ENCODE measurements at regions not wholly inside any gene's neighbourhood (a gene's known extent, or its start where the extent isn't known, plus 50 kb on each side); places are given as distances from the start of the nearest gene placed in this dataset.
"Not testable (repeated sequence)": the region's sequence is repeated elsewhere in the genome, so short reads cannot be mapped to it uniquely, and the experiment has no call there.

- peaks cover 3% of the 10 kb centered on the region for H3K27me3 ChIP-seq (ENCODE audit: insufficient read depth, low read length)
- H3K36me3 ChIP-seq (ENCODE audit: insufficient read depth, low read length) = no peaks in the 10 kb centered on the region
- no peak overlapping the region for H2AFZ ChIP-seq (ENCODE audit: low read depth, low read length)
- no peaks in the 10 kb centered on the region for H3K9me3 ChIP-seq (ENCODE audit: low read length)
- H3K4me1 ChIP-seq (ENCODE audit: insufficient read depth, low read length) = no peaks in the 10 kb centered on the region
- H3K4me3 ChIP-seq (ENCODE audit: low read length) = no peak overlapping the region
Observed at GRCh38 chr22:17284466-17284865, 65.2 kb upstream of the ADA2 start.

GRCh38 chr22:17283865-17284264, 64.6 kb upstream of the ADA2 start:
- not testable (repeated sequence) for H3K27me3 ChIP-seq (ENCODE audit: insufficient read depth, low read length); H3K9me3 ChIP-seq (ENCODE audit: low read length); H3K36me3 ChIP-seq (ENCODE audit: insufficient read depth, low read length); H2AFZ ChIP-seq (ENCODE audit: low read depth, low read length); H3K4me1 ChIP-seq (ENCODE audit: insufficient read depth, low read length); H3K4me3 ChIP-seq (ENCODE audit: low read length)

GRCh38 chr22:17283423-17283822, 64.2 kb upstream of the ADA2 start:
- no peaks in the 10 kb centered on the region for H3K9me3 ChIP-seq (ENCODE audit: low read length)
- no peaks in the 10 kb centered on the region for H3K4me1 ChIP-seq (ENCODE audit: insufficient read depth, low read length)
- H2AFZ ChIP-seq (ENCODE audit: low read depth, low read length) = no peak overlapping the region
- H3K36me3 ChIP-seq (ENCODE audit: insufficient read depth, low read length) = no peaks in the 10 kb centered on the region
- no peak overlapping the region for H3K4me3 ChIP-seq (ENCODE audit: low read length)
- peaks cover 3% of the 10 kb centered on the region for H3K27me3 ChIP-seq (ENCODE audit: insufficient read depth, low read length)

GRCh38 chr22:17281440-17281841, 62.2 kb upstream of the ADA2 start:
- H3K27me3 ChIP-seq (ENCODE audit: insufficient read depth, low read length) = peaks cover 3% of the 10 kb centered on the region
- H2AFZ ChIP-seq (ENCODE audit: low read depth, low read length) = no peak overlapping the region
- H3K9me3 ChIP-seq (ENCODE audit: low read length) = no peaks in the 10 kb centered on the region
- no peak overlapping the region for H3K4me3 ChIP-seq (ENCODE audit: low read length)
- H3K36me3 ChIP-seq (ENCODE audit: insufficient read depth, low read length) = no peaks in the 10 kb centered on the region
- no peaks in the 10 kb centered on the region for H3K4me1 ChIP-seq (ENCODE audit: insufficient read depth, low read length)

- no peak overlapping the region for H2AFZ ChIP-seq (ENCODE audit: low read depth, low read length)
- H3K27me3 ChIP-seq (ENCODE audit: insufficient read depth, low read length) = peaks cover 3% of the 10 kb centered on the region
- H3K36me3 ChIP-seq (ENCODE audit: insufficient read depth, low read length) = no peaks in the 10 kb centered on the region
- H3K9me3 ChIP-seq (ENCODE audit: low read length) = no peaks in the 10 kb centered on the region
- no peaks in the 10 kb centered on the region for H3K4me1 ChIP-seq (ENCODE audit: insufficient read depth, low read length)
- H3K4me3 ChIP-seq (ENCODE audit: low read length) = no peak overlapping the region
Observed at GRCh38 chr22:17281026-17281425, 61.8 kb upstream of the ADA2 start.

- H2AFZ ChIP-seq (ENCODE audit: low read depth, low read length) = peak overlapping the region; percentile 52
- H3K27me3 ChIP-seq (ENCODE audit: insufficient read depth, low read length) = no peaks in the 10 kb centered on the region
- no peaks in the 10 kb centered on the region for H3K9me3 ChIP-seq (ENCODE audit: low read length)
- H3K4me1 ChIP-seq (ENCODE audit: insufficient read depth, low read length) = no peaks in the 10 kb centered on the region
- H3K4me3 ChIP-seq (ENCODE audit: low read length) = no peak overlapping the region
- H3K36me3 ChIP-seq (ENCODE audit: insufficient read depth, low read length) = no peaks in the 10 kb centered on the region
Observed at GRCh38 chr22:17272511-17272991, 53.3 kb upstream of the ADA2 start.

- H3K4me1 ChIP-seq (ENCODE audit: insufficient read depth, low read length) = peaks cover 2% of the 10 kb centered on the region
- no peaks in the 10 kb centered on the region for H3K36me3 ChIP-seq (ENCODE audit: insufficient read depth, low read length)
- no peaks in the 10 kb centered on the region for H3K27me3 ChIP-seq (ENCODE audit: insufficient read depth, low read length)
- H2AFZ ChIP-seq (ENCODE audit: low read depth, low read length) = peak overlapping the region; percentile 52
- H3K4me3 ChIP-seq (ENCODE audit: low read length) = no peak overlapping the region
- no peaks in the 10 kb centered on the region for H3K9me3 ChIP-seq (ENCODE audit: low read length)
Observed at GRCh38 chr22:17271711-17272451, 52.6 kb upstream of the ADA2 start.

GRCh38 chr22:17269607-17270261, 50.5 kb upstream of the ADA2 start:
- no peaks in the 10 kb centered on the region for H3K9me3 ChIP-seq (ENCODE audit: low read length)
- peaks cover 23% of the 10 kb centered on the region for H3K4me1 ChIP-seq (ENCODE audit: insufficient read depth, low read length)
- H2AFZ ChIP-seq (ENCODE audit: low read depth, low read length) = no peak overlapping the region
- no peaks in the 10 kb centered on the region for H3K27me3 ChIP-seq (ENCODE audit: insufficient read depth, low read length)
- no peaks in the 10 kb centered on the region for H3K36me3 ChIP-seq (ENCODE audit: insufficient read depth, low read length)
- H3K4me3 ChIP-seq (ENCODE audit: low read length) = no peak overlapping the region

GRCh38 chr22:17269224-17269606, 50.0 kb upstream of the ADA2 start:
- Histone ChIP-seq H3K27me3 (ENCODE audit: insufficient read depth, low read length) (no peaks in the 10 kb centered on the region), H3K4me1 (ENCODE audit: insufficient read depth, low read length) (peaks cover 29% of the 10 kb centered on the region), H3K9me3 (ENCODE audit: low read length) (no peaks in the 10 kb centered on the region)

More at GRCh38 chr22:17269224-17269606, 50.0 kb upstream of the ADA2 start:
- Histone ChIP-seq H3K36me3 (ENCODE audit: insufficient read depth, low read length) (no peaks in the 10 kb centered on the region), H3K4me3 (ENCODE audit: low read length) (no peak overlapping the region), H2AFZ (ENCODE audit: low read depth, low read length) (no peak overlapping the region)

All from neuron (in vitro differentiated cells).